Neutrophil (primary cell): ENCODE measurements at regions not wholly inside any gene's neighbourhood (a gene's known extent, or its start where the extent isn't known, plus 50 kb on each side); places are given as distances from the start of the nearest gene placed in this dataset.

Experiments used
- H3K27ac ChIP-seq: fragments of 200-600 bp; sonication (generic); 2 replicates; pipeline ENCODE4 v1.5.1; 2016; ENCODE audit warnings: mild to moderate bottlenecking, moderate library complexity
- H3K27me3 ChIP-seq: fragments of 200-600 bp; sonication (generic); 2 replicates; pipeline ENCODE4 v1.6.0; 2016; ENCODE audit warnings: mild to moderate bottlenecking
- H3K36me3 ChIP-seq: fragments of 200-600 bp; sonication (generic); 2 replicates; pipeline ENCODE4 v1.5.1; 2017
- H3K4me1 ChIP-seq, 2 experiments: fragments of 200-600 bp in 1 of 2; sonication (generic) in 1 of 2; 1 replicate in 1 of 2; 2 replicates in 1 of 2; pipeline versions ENCODE4 v1.5.1 to v1.6.1; 2013 to 2016; ENCODE audit warnings: low read depth in 1 of 2, low read length in 1 of 2, mild to moderate bottlenecking in 1 of 2, moderate library complexity in 1 of 2; ENCODE audit not compliant: control insufficient read depth in 1 of 2, insufficient read depth in 1 of 2
- H3K4me3 ChIP-seq, 2 experiments: fragments of 200-600 bp in 1 of 2; sonication (generic) in 1 of 2; 1 replicate in 1 of 2; 2 replicates in 1 of 2; pipeline ENCODE4 v1.5.1; 2013 to 2016; ENCODE audit warnings: low read depth in 1 of 2, low read length in 1 of 2, mild to moderate bottlenecking in 1 of 2, moderate library complexity in 1 of 2
- H3K9me3 ChIP-seq: fragments of 200-600 bp; sonication (generic); 2 replicates; pipeline ENCODE4 v1.5.1; 2016
- CTCF ChIP-seq: fragments of 200-600 bp; sonication (generic); IDR thresholded peaks from 2 replicates; pipeline ENCODE4 v1.5.1; 2016; ENCODE audit warnings: antibody characterized with exemption

GRCh38 chr6:113731541-113731940 is 125.6 kb upstream of the MARCKS start:
- Histone ChIP-seq H3K36me3 (no peaks in the 10 kb centered on the region), H3K27me3 (no peaks in the 10 kb centered on the region), H3K4me3 (no peak overlapping the region), H3K27ac (no peak overlapping the region), H3K4me1 (peaks cover 10 to 12% of the 10 kb centered on the region in 2 experiments), H3K9me3 (no peaks in the 10 kb centered on the region)
- TF ChIP-seq CTCF, result no peak

DNA sequence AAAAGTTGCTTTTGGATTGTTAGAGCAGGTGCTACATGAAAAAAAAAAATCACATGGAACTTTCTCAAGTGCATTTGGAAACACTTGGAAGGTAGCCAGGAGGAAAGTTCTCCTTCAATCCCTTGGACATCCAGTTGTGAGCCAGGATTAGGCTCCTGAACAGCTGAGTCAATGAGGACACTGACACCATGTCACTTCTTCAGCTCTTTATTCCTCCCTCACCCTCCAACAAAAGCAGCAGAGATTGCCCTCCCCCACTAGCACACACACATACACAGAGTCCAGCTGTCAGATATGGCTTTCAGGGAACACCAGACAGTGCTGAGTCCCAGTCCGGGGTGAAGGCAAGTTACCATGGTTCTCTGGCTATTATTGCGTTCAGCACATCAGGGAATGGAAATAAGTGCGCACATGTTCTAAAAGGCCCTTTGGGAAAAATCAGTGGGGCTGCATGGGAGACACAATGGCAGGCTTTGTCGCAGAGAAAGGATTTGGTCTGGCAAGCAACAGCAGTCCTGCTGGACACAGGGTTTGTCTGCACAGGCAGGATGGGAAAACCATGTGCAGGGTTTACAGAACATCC is 124.7 kb upstream of the MARCKS start:
- Histone ChIP-seq H3K4me3 (no peak overlapping the region), H3K4me1 (peaks cover 10 to 12% of the 10 kb centered on the region in 2 experiments), H3K9me3 (no peaks in the 10 kb centered on the region), H3K27ac (no peak overlapping the region), H3K27me3 (no peaks in the 10 kb centered on the region), H3K36me3 (no peaks in the 10 kb centered on the region)
- TF ChIP-seq CTCF, result no peak

DNA sequence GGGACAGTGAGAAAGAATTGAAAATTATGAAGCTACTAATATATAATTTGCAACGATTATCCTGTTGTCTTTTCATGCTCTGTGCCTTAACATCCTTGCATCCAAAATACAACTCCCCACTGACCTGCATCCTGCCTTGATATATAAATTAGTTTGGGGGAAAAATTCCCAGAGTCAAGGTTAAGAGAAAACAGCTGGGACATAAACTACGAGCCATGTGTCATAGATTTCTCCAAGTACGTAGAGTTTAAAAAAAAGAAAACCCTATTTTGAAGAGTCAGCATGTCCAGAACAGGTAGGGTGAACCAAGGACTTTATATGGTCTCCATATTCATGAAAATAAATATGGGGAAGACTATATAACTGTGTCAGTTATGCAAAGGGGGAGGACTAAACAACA is 123.8 kb upstream of the MARCKS start:
- no peak for TF ChIP-seq CTCF
- Histone ChIP-seq H3K27ac (no peak overlapping the region), H3K27me3 (no peaks in the 10 kb centered on the region), H3K4me1 (peaks cover 10 to 12% of the 10 kb centered on the region in 2 experiments), H3K36me3 (no peaks in the 10 kb centered on the region), H3K4me3 (no peak overlapping the region), H3K9me3 (no peaks in the 10 kb centered on the region)

- Histone ChIP-seq H3K27ac (peak overlapping the region; percentile 36), H3K36me3 (no peaks in the 10 kb centered on the region)
Observed at GRCh38 chr6:113734982-113735381, 122.2 kb upstream of the MARCKS start.

GRCh38 chr6:113735491-113735890 is 121.7 kb upstream of the MARCKS start:
- no peaks in the 10 kb centered on the region for H3K9me3 ChIP-seq
- peaks cover 10 to 12% of the 10 kb centered on the region in 2 experiments for H3K4me1 ChIP-seq
- TF ChIP-seq CTCF, result no peak
- no peaks in the 10 kb centered on the region for H3K27me3 ChIP-seq
- H3K36me3 ChIP-seq, result no peaks in the 10 kb centered on the region
- no peak overlapping the region for H3K4me3 ChIP-seq
- H3K27ac ChIP-seq, result peak overlapping the region; percentile 36

More at GRCh38 chr6:113734982-113735381, 122.2 kb upstream of the MARCKS start:
- Histone ChIP-seq H3K9me3 (no peaks in the 10 kb centered on the region), H3K4me3 (no peak overlapping the region), H3K4me1 (peaks cover 10 to 12% of the 10 kb centered on the region in 2 experiments), H3K27me3 (no peaks in the 10 kb centered on the region)
- TF ChIP-seq CTCF, result no peak
